ENCODE measurements at regions not wholly inside any gene's neighbourhood (a gene's known extent, or its start where the extent isn't known, plus 50 kb on each side); places are given as distances from the start of the nearest gene placed in this dataset.

GRCh38 chrX:125006704-125007103, 313.0 kb upstream of the TEX13C start:
- DNase-seq, result no peak

GRCh38 chrX:125012585-125012984, 307.1 kb upstream of the TEX13C start:
- DNase-seq, result no peak

- DNase-seq, result no peak
Observed at GRCh38 chrX:125029131-125029530, 290.5 kb upstream of the TEX13C start.

Data from activated naive CD4-positive, alpha-beta T cell (primary cell).